ENCODE measurements at regions not wholly inside any gene's neighbourhood (a gene's known extent, or its start where the extent isn't known, plus 50 kb on each side); places are given as distances from the start of the nearest gene placed in this dataset.

- Mint-ChIP-seq H3K4me1 (ENCODE audit: low read depth) (no peaks in the 10 kb centered on the region), H3K36me3 (ENCODE audit: low read depth) (no peaks in the 10 kb centered on the region), H3K27me3 (peaks cover 23% of the 10 kb centered on the region), H3K27ac (no peak overlapping the region), H3K4me3 (no peak overlapping the region), H3K9me3 (no peaks in the 10 kb centered on the region)
- ATAC-seq (ENCODE audit: poor library complexity): no peak
- intact Hi-C loops (cut with DNase I, micrococcal nuclease): no loop called here
- H3K4me1 ChIP-seq (ENCODE audit: insufficient read depth, low read length): no peaks in the 10 kb centered on the region
- no peak overlapping the region for H3K4me3 ChIP-seq (ENCODE audit: low read length)
- no peak overlapping the region for H3K27ac ChIP-seq (ENCODE audit: low read depth in 1 of 2, low read length in 2 of 2)
- ChIA-PET POLR2A (no interaction called here), CTCF (no interaction called here)
- no peak for TF ChIP-seq CTCF (IDR thresholded peaks at IDR 0.05)
- H3K9me3 ChIP-seq (ENCODE audit: control insufficient read depth in 1 of 2, insufficient read depth in 1 of 2, low read length in 2 of 2): no peaks in the 10 kb centered on the region
- peaks cover 0 to 5% of the 10 kb centered on the region in 2 experiments for H3K27me3 ChIP-seq (ENCODE audit: control insufficient read depth in 1 of 2, insufficient read depth in 2 of 2, low read length in 2 of 2)
- H3K36me3 ChIP-seq (ENCODE audit: insufficient read depth, low read length): no peaks in the 10 kb centered on the region
- DNase-seq: no peak
These were observed 160.6 kb downstream of the METTL4 start for GRCh38 chr18:2410688-2411087.

- ATAC-seq (ENCODE audit: poor library complexity) (no peak), DNase-seq (no peak)
- ChIA-PET CTCF (no interaction called here), POLR2A (no interaction called here)
- Mint-ChIP-seq H3K4me3 (no peak overlapping the region), H3K27ac (no peak overlapping the region), H3K9me3 (no peaks in the 10 kb centered on the region), H3K27me3 (peaks cover 23% of the 10 kb centered on the region), H3K36me3 (ENCODE audit: low read depth) (no peaks in the 10 kb centered on the region), H3K4me1 (ENCODE audit: low read depth) (no peaks in the 10 kb centered on the region)
- Histone ChIP-seq H3K4me3 (ENCODE audit: low read length) (no peak overlapping the region), H3K4me1 (ENCODE audit: insufficient read depth, low read length) (no peaks in the 10 kb centered on the region), H3K9me3 (ENCODE audit: control insufficient read depth in 1 of 2, insufficient read depth in 1 of 2, low read length in 2 of 2) (no peaks in the 10 kb centered on the region), H3K27me3 (ENCODE audit: control insufficient read depth in 1 of 2, insufficient read depth in 2 of 2, low read length in 2 of 2) (peaks cover 0 to 5% of the 10 kb centered on the region in 2 experiments), H3K36me3 (ENCODE audit: insufficient read depth, low read length) (no peaks in the 10 kb centered on the region), H3K27ac (ENCODE audit: low read depth in 1 of 2, low read length in 2 of 2) (no peak overlapping the region)
- no peak for TF ChIP-seq CTCF (IDR thresholded peaks at IDR 0.05)
- intact Hi-C loops (cut with DNase I, micrococcal nuclease): no loop called here
These were observed 159.8 kb downstream of the METTL4 start for GRCh38 chr18:2411381-2411960.

- peaks cover 24% of the 10 kb centered on the region for H3K27me3 Mint-ChIP-seq
- no peaks in the 10 kb centered on the region for H3K9me3 Mint-ChIP-seq
- H3K4me1 Mint-ChIP-seq (ENCODE audit: low read depth): no peaks in the 10 kb centered on the region
- ATAC-seq (ENCODE audit: poor library complexity): no peak
- H3K36me3 ChIP-seq (ENCODE audit: insufficient read depth, low read length): no peaks in the 10 kb centered on the region
- no peak overlapping the region for H3K4me3 ChIP-seq (ENCODE audit: low read length)
- no peak for DNase-seq
- H3K27me3 ChIP-seq (ENCODE audit: control insufficient read depth in 1 of 2, insufficient read depth in 2 of 2, low read length in 2 of 2): peaks cover 0 to 5% of the 10 kb centered on the region in 2 experiments
- H3K36me3 Mint-ChIP-seq (ENCODE audit: low read depth): no peaks in the 10 kb centered on the region
- no peak overlapping the region for H3K27ac Mint-ChIP-seq
- intact Hi-C loops (cut with DNase I, micrococcal nuclease): no loop called here
- TF ChIP-seq CTCF (IDR thresholded peaks at IDR 0.05): no peak
- no peaks in the 10 kb centered on the region for H3K9me3 ChIP-seq (ENCODE audit: control insufficient read depth in 1 of 2, insufficient read depth in 1 of 2, low read length in 2 of 2)
- no peaks in the 10 kb centered on the region for H3K4me1 ChIP-seq (ENCODE audit: insufficient read depth, low read length)
- H3K27ac ChIP-seq (ENCODE audit: low read depth in 1 of 2, low read length in 2 of 2): no peak overlapping the region
- H3K4me3 Mint-ChIP-seq: no peak overlapping the region
- ChIA-PET POLR2A (no interaction called here), CTCF (no interaction called here)
These were observed 159.0 kb downstream of the METTL4 start for GRCh38 chr18:2412281-2412680.
